OCI-LY3 (cell line): ENCODE measurements at regions not wholly inside any gene's neighbourhood (a gene's known extent, or its start where the extent isn't known, plus 50 kb on each side); places are given as distances from the start of the nearest gene placed in this dataset.
"Not testable (repeated sequence)": the region's sequence is repeated elsewhere in the genome, so short reads cannot be mapped to it uniquely, and the experiment has no call there.

Source experiments
- H2AFZ ChIP-seq: fragments of 200-600, 300-600 bp; shearing (Covaris generic); 2 replicates; pipeline ENCODE4 v1.6.0; 2014; ENCODE audit warnings: antibody characterized with exemption, low read depth, low read length
- H3K27ac ChIP-seq: fragments of 200-600, 300-600 bp; sonication (generic); 2 replicates; pipeline ENCODE4 v1.5.1; 2014; ENCODE audit warnings: mild to moderate bottlenecking, low read length, moderate library complexity, mixed read lengths
- H3K27me3 ChIP-seq: fragments of 200-600, 300-600 bp; sonication (generic); 2 replicates; pipeline ENCODE4 v1.6.1; 2014; ENCODE audit warnings: low read depth, low read length, mixed read lengths
- H3K36me3 ChIP-seq: fragments of 200-600, 300-600 bp; sonication (generic); replicated peaks from 2 replicates; pipeline ENCODE3; 2014; ENCODE audit warnings: low read depth, low read length, mixed read lengths
- H3K4me1 ChIP-seq: fragments of 300-600, 200-600 bp; sonication (generic); 2 replicates; pipeline ENCODE4 v1.6.1; 2014; ENCODE audit warnings: low read length, mixed read lengths
- H3K4me2 ChIP-seq: fragments of 200-600, 300-600 bp; sonication (generic); 2 replicates; pipeline ENCODE4 v1.6.1; 2014; ENCODE audit warnings: low read length, mixed read lengths
- H3K4me3 ChIP-seq: fragments of 300-600, 200-600 bp; sonication (generic); 2 replicates; pipeline ENCODE4 v1.5.1; 2014; ENCODE audit warnings: antibody characterized with exemption, mild to moderate bottlenecking, low read length, moderate library complexity
- H3K79me2 ChIP-seq: fragments of 300-600, 200-600 bp; shearing (Covaris generic); 2 replicates; pipeline ENCODE4 v1.6.1; 2014; ENCODE audit warnings: mild to moderate bottlenecking, low read length, mixed read lengths
- H3K9ac ChIP-seq: fragments of 300-600, 200-600 bp; shearing (Covaris generic); 2 replicates; pipeline ENCODE4 v1.6.0; 2014; ENCODE audit warnings: mild to moderate bottlenecking, low read length, moderate library complexity
- H3K9me3 ChIP-seq: fragments of 200-600, 300-600 bp; shearing (Covaris generic); 2 replicates; pipeline ENCODE4 v1.6.1; 2014; ENCODE audit warnings: low read length, mixed read lengths; ENCODE audit not compliant: insufficient read depth
- H4K20me1 ChIP-seq: fragments of 200-600, 300-600 bp; sonication (generic); 2 replicates; pipeline ENCODE4 v1.6.1; 2016; ENCODE audit warnings: low read length, mixed read lengths; ENCODE audit not compliant: insufficient read depth
- EZH2phosphoT487 ChIP-seq: fragments of 200-600 bp; shearing (Covaris generic); IDR thresholded peaks from 2 replicates; pipeline ENCODE4 v1.6.1; 2018; ENCODE audit warnings: antibody characterized with exemption, mixed run types, low read depth
- TF ChIP-seq, protein P1 (sequence below): fragments of 200-600, 300-600 bp; sonication (generic); IDR thresholded peaks from 2 replicates; pipeline ENCODE4 v1.5.1; 2014; ENCODE audit warnings: antibody characterized with exemption, low read length, low read depth

DNA sequence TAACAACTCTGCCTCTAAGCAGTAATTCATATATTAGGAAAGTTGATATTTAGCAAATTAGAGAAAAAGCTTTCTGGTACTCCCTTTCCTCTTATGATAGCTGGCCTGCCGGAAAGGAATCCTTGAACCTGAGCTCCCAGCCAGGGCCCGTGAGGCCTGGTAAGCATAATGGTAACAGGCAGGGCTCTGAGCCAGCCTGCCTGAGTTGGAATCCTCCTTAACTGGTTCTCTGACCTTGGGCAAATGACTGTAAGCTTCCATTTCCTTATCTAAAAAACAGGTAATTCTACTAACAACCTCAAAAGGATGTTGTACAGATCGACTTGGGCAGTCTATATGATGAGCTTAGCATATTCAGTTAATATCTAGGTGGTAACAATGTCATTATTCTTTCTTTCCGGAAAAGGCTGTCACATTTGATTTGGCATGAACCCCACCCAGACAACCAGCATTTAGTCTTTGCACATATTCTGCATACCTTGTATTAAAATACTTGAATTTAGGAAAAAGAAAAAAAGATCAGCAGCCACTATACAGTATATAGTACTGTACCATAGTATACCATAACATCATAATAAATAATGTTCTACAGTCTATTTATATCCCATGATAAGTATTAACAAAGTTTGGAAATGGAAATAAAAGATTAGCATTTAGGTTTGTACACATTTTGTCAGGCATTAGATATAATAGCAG is 55.7 kb upstream of the MAP3K1 start:
- Histone ChIP-seq H3K36me3 (no peaks in the 10 kb centered on the region), H2AFZ (no peak overlapping the region), H3K27me3 (no peaks in the 10 kb centered on the region), H3K27ac (no peak overlapping the region), H3K9ac (no peak overlapping the region), H4K20me1 (no peaks in the 10 kb centered on the region), H3K4me1 (peaks cover 26% of the 10 kb centered on the region), H3K9me3 (no peaks in the 10 kb centered on the region), H3K4me3 (no peak overlapping the region), H3K79me2 (no peaks in the 10 kb centered on the region), H3K4me2 (no peak overlapping the region)
- TF ChIP-seq, protein P1, sequence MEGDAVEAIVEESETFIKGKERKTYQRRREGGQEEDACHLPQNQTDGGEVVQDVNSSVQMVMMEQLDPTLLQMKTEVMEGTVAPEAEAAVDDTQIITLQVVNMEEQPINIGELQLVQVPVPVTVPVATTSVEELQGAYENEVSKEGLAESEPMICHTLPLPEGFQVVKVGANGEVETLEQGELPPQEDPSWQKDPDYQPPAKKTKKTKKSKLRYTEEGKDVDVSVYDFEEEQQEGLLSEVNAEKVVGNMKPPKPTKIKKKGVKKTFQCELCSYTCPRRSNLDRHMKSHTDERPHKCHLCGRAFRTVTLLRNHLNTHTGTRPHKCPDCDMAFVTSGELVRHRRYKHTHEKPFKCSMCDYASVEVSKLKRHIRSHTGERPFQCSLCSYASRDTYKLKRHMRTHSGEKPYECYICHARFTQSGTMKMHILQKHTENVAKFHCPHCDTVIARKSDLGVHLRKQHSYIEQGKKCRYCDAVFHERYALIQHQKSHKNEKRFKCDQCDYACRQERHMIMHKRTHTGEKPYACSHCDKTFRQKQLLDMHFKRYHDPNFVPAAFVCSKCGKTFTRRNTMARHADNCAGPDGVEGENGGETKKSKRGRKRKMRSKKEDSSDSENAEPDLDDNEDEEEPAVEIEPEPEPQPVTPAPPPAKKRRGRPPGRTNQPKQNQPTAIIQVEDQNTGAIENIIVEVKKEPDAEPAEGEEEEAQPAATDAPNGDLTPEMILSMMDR = no peak
- no peak for TF ChIP-seq EZH2phosphoT487

DNA sequence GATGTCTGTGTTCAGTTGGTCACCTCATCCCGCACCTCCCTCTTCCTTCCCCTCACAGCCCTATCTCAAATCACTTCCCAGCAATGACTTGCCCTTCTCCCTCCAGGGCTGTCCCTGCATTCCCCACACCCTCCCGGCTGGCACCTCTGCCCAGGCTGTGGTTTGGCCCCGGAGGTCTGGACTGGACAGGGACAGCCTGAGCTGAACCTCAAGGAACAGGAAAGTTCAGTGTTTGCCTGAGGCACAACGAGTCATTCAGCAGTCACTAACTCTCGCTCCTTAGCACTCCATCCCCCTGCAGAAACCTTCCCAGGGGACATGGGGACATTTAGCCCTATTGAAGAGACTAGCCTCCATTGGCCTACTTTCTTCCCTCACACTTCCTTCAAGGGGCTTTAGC is 58.3 kb upstream of the MAP3K1 start:
- TF ChIP-seq, protein P1 = no peak
- TF ChIP-seq EZH2phosphoT487 = no peak
- H3K9ac ChIP-seq = no peak overlapping the region

DNA sequence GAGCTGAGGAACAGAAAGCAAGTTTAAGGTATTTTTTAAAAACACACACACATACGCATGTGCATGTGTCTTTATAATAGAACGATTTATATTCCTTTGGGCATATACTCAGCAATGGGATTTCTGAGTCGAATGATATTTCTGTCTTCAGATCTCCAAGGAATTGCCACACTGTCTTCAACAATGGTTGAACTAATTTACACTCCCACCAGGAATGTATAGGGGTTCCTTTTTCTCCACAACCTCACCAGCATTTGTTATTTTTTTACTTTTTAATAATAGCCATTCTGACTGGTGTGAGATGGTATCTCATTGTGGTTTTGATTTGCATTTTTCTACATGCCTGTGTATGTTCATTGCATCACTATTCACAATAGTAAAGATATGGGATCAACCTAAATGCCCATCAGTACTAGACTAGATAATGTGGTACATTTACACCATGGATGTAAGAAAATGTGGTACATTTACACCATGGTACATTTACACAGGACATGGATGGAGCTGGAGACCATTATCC is 60.3 kb upstream of the MAP3K1 start:
- Histone ChIP-seq H3K27me3 (no peaks in the 10 kb centered on the region), H3K9ac (no peak overlapping the region), H3K4me1 (no peaks in the 10 kb centered on the region), H3K4me2 (no peak overlapping the region), H3K9me3 (peaks cover 6% of the 10 kb centered on the region; the same call in 1 of the 2 replicates), H3K27ac (no peak overlapping the region), H3K4me3 (no peak overlapping the region), H3K79me2 (no peaks in the 10 kb centered on the region), H2AFZ (no peak overlapping the region), H4K20me1 (no peaks in the 10 kb centered on the region), H3K36me3 (no peaks in the 10 kb centered on the region)
- TF ChIP-seq EZH2phosphoT487 = no peak
- TF ChIP-seq, protein P1 = no peak

More for the DNA sequence above, 58.3 kb upstream of the MAP3K1 start:
- no peaks in the 10 kb centered on the region for H4K20me1 ChIP-seq
- no peak overlapping the region for H3K27ac ChIP-seq
- no peak overlapping the region for H3K4me2 ChIP-seq
- no peak overlapping the region for H2AFZ ChIP-seq
- H3K36me3 ChIP-seq = no peaks in the 10 kb centered on the region
- peaks cover 9% of the 10 kb centered on the region for H3K4me1 ChIP-seq
- H3K79me2 ChIP-seq = no peaks in the 10 kb centered on the region
- no peaks in the 10 kb centered on the region for H3K27me3 ChIP-seq
- no peak overlapping the region for H3K4me3 ChIP-seq
- peaks cover 5% of the 10 kb centered on the region; the same call in 1 of the 2 replicates for H3K9me3 ChIP-seq

DNA sequence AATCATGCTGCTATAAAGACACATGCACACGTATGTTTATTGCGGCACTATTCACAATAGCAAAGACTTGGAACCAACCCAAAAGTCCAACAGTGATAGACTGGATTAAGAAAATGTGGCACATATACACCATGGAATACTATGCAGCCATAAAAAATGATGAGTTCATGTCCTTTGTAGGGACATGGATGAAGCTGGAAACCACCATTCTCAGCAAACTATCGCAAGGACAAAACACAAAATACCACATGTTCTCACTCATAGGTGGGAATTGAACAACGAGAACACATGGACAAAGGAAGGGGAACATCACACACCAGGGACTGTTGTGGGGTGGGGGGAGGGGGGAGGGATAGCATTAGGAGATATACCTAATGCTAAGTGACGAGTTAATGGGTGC is 61.8 kb upstream of the MAP3K1 start:
- not testable (repeated sequence) for H3K4me3 ChIP-seq, H3K27me3 ChIP-seq, H3K9ac ChIP-seq, H3K4me1 ChIP-seq, H3K27ac ChIP-seq, H3K79me2 ChIP-seq, H3K4me2 ChIP-seq, H3K9me3 ChIP-seq, H3K36me3 ChIP-seq, H2AFZ ChIP-seq, H4K20me1 ChIP-seq
